SK-N-SH (cell line): ENCODE measurements at regions not wholly inside any gene's neighbourhood (a gene's known extent, or its start where the extent isn't known, plus 50 kb on each side); places are given as distances from the start of the nearest gene placed in this dataset.

ENCODE experiments used
- CTCF ChIA-PET: fragments of 300-600, 350-600 bp; formaldehyde crosslinking; extraction: SDS; loops from one replicate; lab custom pipeline; 2021; lab: Yijun Ruan, JAX
- POLR2A ChIA-PET: fragments of 350-600 bp; sonication (Branson Sonifier 250); formaldehyde crosslinking; extraction: SDS; loops from one replicate; lab custom pipeline; 2020; ENCODE audit warnings: antibody characterized with exemption, inconsistent platforms; lab: Yijun Ruan, JAX
- DNase-seq: peaks from one replicate; pipeline ENCODE4 v3.0.0; 2012
- H2AFZ ChIP-seq: fragments of 200-600 bp; sonication (generic); 2 replicates; pipeline ENCODE4 v1.8.1; 2016; ENCODE audit warnings: antibody characterized with exemption, mild to moderate bottlenecking, low read depth
- H3F3A ChIP-seq: fragments of 200-600 bp; sonication (generic); replicated peaks from 2 replicates; pipeline ENCODE3; 2016; ENCODE audit warnings: antibody characterized with exemption, mild to moderate bottlenecking; ENCODE audit not compliant: insufficient read depth
- H3K27ac ChIP-seq, 2 experiments: fragments of 200-500 bp in 1 of 2; fragments of 200-600 bp in 1 of 2; sonication (Bioruptor generic) in 1 of 2; sonication (generic), shearing (Covaris generic) in 1 of 2; 2 replicates each; pipeline versions ENCODE4 v1.5.1 to v1.6.1; 2014 to 2016; ENCODE audit warnings: low read depth in 2 of 2, inconsistent platforms in 1 of 2, low read length in 1 of 2, mild to moderate bottlenecking in 1 of 2, mixed read lengths in 1 of 2
- H3K27me3 ChIP-seq: fragments of 200-600 bp; sonication (generic), shearing (Covaris generic); 2 replicates; pipeline ENCODE4 v1.6.1; 2016; ENCODE audit warnings: mixed run types; ENCODE audit not compliant: insufficient read depth
- H3K36me3 ChIP-seq, 2 experiments: fragments of 200-500 bp in 1 of 2; fragments of 200-600 bp in 1 of 2; sonication (Bioruptor generic) in 1 of 2; sonication (generic) in 1 of 2; replicated peaks in 1 of 2; 2 replicates each; pipeline versions ENCODE3 to v1.5.1; 2014 to 2016; ENCODE audit warnings: low read length in 1 of 2, mild to moderate bottlenecking in 1 of 2; ENCODE audit not compliant: insufficient read depth in 2 of 2, control insufficient read depth in 1 of 2
- H3K4me1 ChIP-seq, 2 experiments: fragments of 200-500 bp in 1 of 2; fragments of 200-600 bp in 1 of 2; sonication (Bioruptor generic) in 1 of 2; sonication (generic), shearing (Covaris generic) in 1 of 2; 2 replicates each; pipeline versions ENCODE4 v1.5.1 to v1.6.1; 2014 to 2016; ENCODE audit warnings: low read depth in 1 of 2, low read length in 1 of 2, mixed run types in 1 of 2; ENCODE audit not compliant: insufficient read depth in 2 of 2, control insufficient read depth in 1 of 2
- H3K4me2 ChIP-seq: fragments of 200-600 bp; sonication (generic), shearing (Covaris generic); 2 replicates; pipeline ENCODE4 v1.6.1; 2017; ENCODE audit warnings: mixed run types
- H3K4me3 ChIP-seq, 2 experiments: fragments of 200-500 bp in 1 of 2; fragments of 200-600 bp in 1 of 2; sonication (Bioruptor generic) in 1 of 2; sonication (generic), shearing (Covaris generic) in 1 of 2; 2 replicates each; pipeline versions ENCODE4 v1.5.1 to v1.8.1; 2014 to 2016; ENCODE audit warnings: low read depth in 2 of 2, inconsistent platforms in 1 of 2, low read length in 1 of 2, mild to moderate bottlenecking in 1 of 2, mixed read lengths in 1 of 2, moderate library complexity in 1 of 2
- H3K79me2 ChIP-seq: fragments of 200-600 bp; sonication (generic); 2 replicates; pipeline ENCODE4 v1.8.1; 2017; ENCODE audit warnings: mild to moderate bottlenecking; ENCODE audit not compliant: insufficient read depth
- H3K9ac ChIP-seq: fragments of 200-600 bp; sonication (generic); 2 replicates; pipeline ENCODE4 v1.6.1; 2017; ENCODE audit warnings: mixed run types
- H3K9me2 ChIP-seq: fragments of 200-600 bp; sonication (generic); 2 replicates; pipeline ENCODE4 v1.6.1; 2017; ENCODE audit warnings: mixed run types
- H3K9me3 ChIP-seq: fragments of 200-600 bp; sonication (generic); 2 replicates; pipeline ENCODE4 v1.6.1; 2017; ENCODE audit warnings: mixed run types, mild to moderate bottlenecking, moderate library complexity
- H4K20me1 ChIP-seq: fragments of 200-600 bp; sonication (generic); 2 replicates; pipeline ENCODE4 v1.6.1; 2017; ENCODE audit warnings: mild to moderate bottlenecking, mixed run types; ENCODE audit not compliant: insufficient read depth
- CHD2 ChIP-seq: fragments of 150-350 bp; IDR thresholded peaks from 2 replicates; pipeline ENCODE4 v1.6.1; 2018; ENCODE audit warnings: low read length; ENCODE audit not compliant: partially characterized antibody
- ELF1 ChIP-seq: IDR thresholded peaks from 2 replicates; pipeline ENCODE4 v1.4.0; 2012
- EP300 ChIP-seq, 2 experiments: IDR thresholded peaks; 2 replicates each; pipeline versions ENCODE4 v1.4.0 to v1.6.1; 2012; ENCODE audit warnings: borderline replicate concordance in 1 of 2, low read depth in 1 of 2, low read length in 1 of 2
- EZH2phosphoT487 ChIP-seq: fragments of 200-600 bp; sonication (generic); IDR thresholded peaks from 2 replicates; pipeline ENCODE4 v1.6.1; 2017; ENCODE audit warnings: low read depth, mixed run types, mild to moderate bottlenecking, antibody characterized with exemption, moderate library complexity, borderline replicate concordance
- FOXM1 ChIP-seq: IDR thresholded peaks from 2 replicates; pipeline ENCODE4 v1.4.0; 2012; ENCODE audit warnings: low read depth, mild to moderate bottlenecking
- GATA2 ChIP-seq: sonication (generic); formaldehyde crosslinking; IDR thresholded peaks from 2 replicates; pipeline ENCODE4 v1.5.0; 2020; ENCODE audit warnings: mild to moderate bottlenecking, missing genetic modification reagents
- IRF3 ChIP-seq: fragments of 150-350 bp; IDR thresholded peaks from 2 replicates; pipeline ENCODE4 v1.6.1; 2016; ENCODE audit warnings: mild to moderate bottlenecking, low read depth, low read length
- JUND ChIP-seq: IDR thresholded peaks from 2 replicates; pipeline ENCODE4 v1.4.0; 2012
- NFIC ChIP-seq: IDR thresholded peaks from 2 replicates; pipeline ENCODE4 v1.4.0; 2012; ENCODE audit warnings: borderline replicate concordance
- NRF1 ChIP-seq: IDR thresholded peaks from 2 replicates; pipeline ENCODE4 v1.6.1; 2012; ENCODE audit warnings: low read depth, mild to moderate bottlenecking, low read length
- POLR2AphosphoS5 ChIP-seq: IDR thresholded peaks from 2 replicates; pipeline ENCODE4 v1.6.1; 2012; ENCODE audit warnings: low read depth, low read length
- RFX5 ChIP-seq: IDR thresholded peaks from 2 replicates; pipeline ENCODE4 v1.6.1; 2012; ENCODE audit warnings: mild to moderate bottlenecking, improper control_type of control experiment, low read length
- RXRA ChIP-seq: IDR thresholded peaks from 2 replicates; pipeline ENCODE4 v1.4.0; 2012; ENCODE audit warnings: low read depth, mild to moderate bottlenecking, borderline replicate concordance
- SIN3A ChIP-seq: IDR thresholded peaks from 2 replicates; pipeline ENCODE4 v1.6.1; 2012; ENCODE audit warnings: low read depth, mild to moderate bottlenecking, low read length, moderate library complexity, borderline replicate concordance
- SMC3 ChIP-seq: IDR thresholded peaks from 2 replicates; pipeline ENCODE4 v1.6.1; 2012; ENCODE audit warnings: low read depth, low read length, improper control_type of control experiment
- TAF1 ChIP-seq: IDR thresholded peaks from 2 replicates; pipeline ENCODE4 v1.6.1; 2012; ENCODE audit warnings: low read depth, mild to moderate bottlenecking, low read length, moderate library complexity, borderline replicate concordance
- TEAD4 ChIP-seq: IDR thresholded peaks from 2 replicates; pipeline ENCODE4 v1.4.0; 2012; ENCODE audit warnings: mild to moderate bottlenecking, borderline replicate concordance; ENCODE audit not compliant: insufficient read depth
- USF1 ChIP-seq: IDR thresholded peaks from 2 replicates; pipeline ENCODE4 v1.4.0; 2012; ENCODE audit warnings: low read depth, borderline replicate concordance
- USF2 ChIP-seq: fragments of 150-350 bp; IDR thresholded peaks from 2 replicates; pipeline ENCODE4 v1.6.1; 2017; ENCODE audit warnings: antibody characterized with exemption, low read length, low read depth, borderline replicate concordance
- WGBS: methylation state at CpG from one replicate; pipeline ENCODE4 v1.1.6; 2017; ENCODE audit warnings: low lambda C conversion rate; 5-methylcytosine and 5-hydroxymethylcytosine counted together

DNA sequence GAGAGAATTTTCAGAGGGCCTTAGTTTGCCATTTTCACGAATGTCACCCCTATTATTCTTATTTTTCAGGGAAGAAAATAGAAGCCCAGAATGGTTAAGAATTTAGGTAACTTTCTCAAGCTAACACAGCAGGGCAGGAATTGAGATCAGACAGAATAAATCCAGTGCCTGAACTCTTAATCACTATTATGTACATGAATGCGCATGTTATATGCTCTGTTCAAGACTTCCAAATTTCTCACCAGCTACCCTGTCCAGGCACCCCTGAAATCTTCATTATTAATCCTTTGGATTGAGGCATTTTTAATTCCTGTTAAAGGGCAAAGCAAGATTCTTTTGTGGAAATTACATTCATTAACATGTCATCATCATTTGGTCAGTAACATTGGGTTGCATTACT lies 218.4 kb downstream of the ACTR3 start:
- Histone ChIP-seq H3F3A (no peaks in the 10 kb centered on the region), H3K4me3 (no peak overlapping the region), H3K9ac (no peak overlapping the region), H3K79me2 (no peaks in the 10 kb centered on the region), H3K4me1 (no peaks in the 10 kb centered on the region), H3K27ac (no peak overlapping the region), H3K9me3 (0 out of 2 replicates have a peak, but pooled peaks cover 4% of the 10 kb centered on the region), H3K27me3 (no peaks in the 10 kb centered on the region), H2AFZ (no peak overlapping the region), H3K9me2 (no peaks in the 10 kb centered on the region), H4K20me1 (no peaks in the 10 kb centered on the region), H3K4me2 (no peak overlapping the region), H3K36me3 (no peaks in the 10 kb centered on the region)
- no peak for DNase-seq
- ChIA-PET POLR2A (no interaction called here), CTCF (interaction anchor here (1.0 kb wide), 1 partner anchor 11 kb away, joined by 3 read pairs; no protein-coding TSS in a partner anchor)
- WGBS: 7% methylated on average over 2 of the region's 2 CpGs
- no peak for TF ChIP-seq NRF1
- no peak for TF ChIP-seq CHD2
- TF ChIP-seq FOXM1: no peak
- no peak for TF ChIP-seq JUND
- no peak for TF ChIP-seq NFIC
- TF ChIP-seq GATA2 (CRISPR knock-in tag): no peak
- TF ChIP-seq POLR2AphosphoS5: no peak
- no peak for TF ChIP-seq TAF1
- no peak for TF ChIP-seq EP300 (IDR thresholded peaks at IDR 0.05; ENCODE audit: borderline replicate concordance in 1 of 2, low read depth in 1 of 2, low read length in 1 of 2)
- TF ChIP-seq USF1: no peak
- TF ChIP-seq TEAD4: no peak
- TF ChIP-seq SIN3A: no peak
- no peak for TF ChIP-seq ELF1
- TF ChIP-seq EZH2phosphoT487: no peak
- TF ChIP-seq USF2: no peak
- no peak for TF ChIP-seq RFX5
- no peak for TF ChIP-seq RXRA
- TF ChIP-seq IRF3: no peak
- no peak for TF ChIP-seq SMC3
